Epidermal melanocyte (primary cell): ENCODE measurements at regions not wholly inside any gene's neighbourhood (a gene's known extent, or its start where the extent isn't known, plus 50 kb on each side); places are given as distances from the start of the nearest gene placed in this dataset.

Experiments used
- DNase-seq: peaks from one replicate; pipeline ENCODE4 v3.0.0; 2011; ENCODE audit warnings: low spot score; ENCODE audit not compliant: insufficient read length

DNA sequence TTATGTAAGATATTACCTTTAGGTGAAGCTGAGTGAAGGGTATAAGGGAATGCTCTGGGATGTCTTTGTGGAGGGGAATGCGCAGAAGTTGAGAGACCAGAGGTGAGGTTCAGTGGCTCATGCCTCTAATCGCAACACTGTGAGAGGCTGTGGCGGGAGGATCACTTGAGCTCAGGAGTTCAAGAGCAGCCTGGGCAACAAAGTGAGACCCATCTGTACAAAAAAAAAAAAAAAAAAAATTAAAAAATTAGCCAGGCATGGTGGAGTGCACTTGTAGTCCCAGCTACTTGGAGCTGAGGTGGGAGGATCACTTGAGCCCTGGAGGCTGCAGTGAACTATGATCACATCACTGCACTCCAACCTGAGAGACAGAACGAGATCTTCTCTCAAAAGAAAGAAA lies 57.3 kb upstream of the SP3 start:
- no peak for DNase-seq

DNA sequence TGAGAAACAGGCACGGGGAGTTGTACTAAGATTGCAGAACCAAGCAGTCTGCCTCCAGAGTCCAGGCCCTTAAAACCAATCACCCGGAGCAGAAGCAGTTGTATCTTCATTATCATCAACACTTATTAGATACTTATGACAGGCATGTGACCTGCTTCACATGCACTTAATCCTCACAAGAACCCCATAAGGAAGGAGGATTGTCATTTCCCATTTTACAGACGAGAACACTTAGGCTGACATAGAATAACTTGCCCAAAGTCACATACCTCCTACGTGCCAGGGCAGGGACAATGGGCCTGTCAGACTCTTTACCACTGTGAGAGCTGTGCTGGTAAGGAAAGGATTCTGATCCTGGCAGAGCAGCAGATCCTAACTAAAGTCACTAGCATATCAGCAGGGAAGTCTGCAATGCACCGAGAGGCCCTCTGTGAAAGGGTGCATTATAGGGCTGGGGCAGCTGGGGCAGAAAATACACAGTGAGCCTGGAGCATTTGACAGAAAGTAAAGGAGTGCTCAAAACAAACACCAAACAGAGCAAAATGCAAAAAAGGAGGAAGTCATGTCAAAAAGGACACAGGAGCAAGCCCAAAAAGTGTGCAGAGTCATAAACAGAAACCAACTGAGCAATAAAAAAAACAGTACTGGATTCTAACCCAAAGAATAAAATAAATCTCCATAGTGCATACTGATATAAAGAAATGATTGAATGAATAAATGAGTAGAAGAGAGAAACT lies 55.9 kb upstream of the SP3 start:
- peak; percentile 41 for DNase-seq

DNA sequence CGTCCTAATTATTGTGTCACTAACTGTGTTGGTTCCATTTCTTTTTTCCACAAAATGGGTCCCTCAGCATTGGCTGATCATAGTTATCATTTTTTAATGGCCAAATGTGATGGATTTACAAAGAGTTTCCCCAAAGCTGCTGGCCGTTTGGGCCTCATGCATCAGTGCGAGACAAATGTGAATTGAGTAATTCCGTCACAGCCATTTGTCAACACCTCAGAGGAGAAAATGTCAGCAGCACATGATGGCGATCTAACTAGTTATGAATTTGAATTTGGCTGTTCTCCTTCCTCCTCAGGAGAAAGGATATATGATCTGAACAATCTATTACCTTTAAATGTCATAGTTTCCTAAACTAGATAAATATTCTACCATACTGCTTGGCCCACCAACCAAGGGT lies 54.9 kb upstream of the SP3 start:
- no peak for DNase-seq

DNA sequence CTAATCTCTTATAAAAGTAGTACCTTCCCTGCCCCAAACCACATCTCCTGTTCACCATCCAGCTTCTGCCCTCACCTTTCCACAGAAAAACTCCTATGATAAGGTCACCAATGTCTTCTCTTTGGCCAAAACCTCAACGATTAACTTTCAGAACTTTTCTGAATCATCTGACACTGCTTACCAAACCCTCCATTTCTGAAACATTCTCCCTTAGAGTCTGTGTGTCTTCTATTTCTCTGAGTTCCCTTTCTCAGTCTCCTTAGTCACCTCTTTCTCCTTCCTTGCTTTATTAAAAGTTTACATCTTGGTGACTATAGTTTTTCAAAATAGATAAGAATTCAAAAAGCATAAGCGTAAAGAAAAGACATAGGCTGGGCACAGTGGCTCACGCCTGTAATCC lies 51.3 kb upstream of the SP3 start:
- no peak for DNase-seq

DNA sequence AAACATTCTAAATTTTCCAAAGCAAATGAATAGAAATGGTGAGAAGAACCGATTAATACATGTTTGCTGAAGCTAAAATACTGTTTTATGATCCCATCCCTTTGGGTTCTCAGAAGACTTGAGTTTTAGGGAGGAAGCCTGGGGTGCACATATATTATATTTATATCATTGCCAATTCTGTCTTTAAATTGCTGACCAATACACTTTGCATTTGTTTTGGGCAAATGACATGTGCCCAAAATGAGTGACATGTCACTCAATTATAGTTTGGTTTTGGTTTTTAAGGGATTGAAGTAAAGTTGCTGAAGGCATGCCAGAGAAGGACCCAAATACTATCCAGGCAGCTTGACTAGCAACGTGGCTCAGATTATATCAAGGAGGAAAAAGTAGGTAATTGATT lies 50.3 kb upstream of the SP3 start:
- DNase-seq, result no peak
